Thyroid gland (tissue), 4 donors: ENCODE measurements at regions not wholly inside any gene's neighbourhood (a gene's known extent, or its start where the extent isn't known, plus 50 kb on each side); places are given as distances from the start of the nearest gene placed in this dataset.

Source experiments
- CTCF ChIP-seq, 6 experiments: fragments of 200-600 bp in 3 of 6; fragments of 450-650 bp in 3 of 6; sonication (generic) in 3 of 6; IDR thresholded peaks; one replicate each; pipeline ENCODE4 v1.5.1; 2016 to 2019; ENCODE audit warnings: antibody characterized with exemption in 6 of 6, mild to moderate bottlenecking in 2 of 6, inconsistent platforms in 1 of 6, moderate library complexity in 1 of 6
- POLR2A ChIP-seq, 2 donors: fragments of 450-650 bp; IDR thresholded peaks; one replicate each; pipeline ENCODE4 v1.6.1; 2017; ENCODE audit warnings: antibody characterized with exemption in 2 of 2, mild to moderate bottlenecking in 2 of 2, moderate library complexity in 1 of 2

- TF ChIP-seq CTCF (IDR thresholded peaks at IDR 0.05) (no peak), POLR2A (IDR thresholded peaks at IDR 0.05) (no peak)
Observed at GRCh38 chr15:37806808-37807207, 127.6 kb upstream of the TMCO5A start.
